GM19455 (cell line): ENCODE measurements at regions not wholly inside any gene's neighbourhood (a gene's known extent, or its start where the extent isn't known, plus 50 kb on each side); places are given as distances from the start of the nearest gene placed in this dataset.
A peak's percentile ranks its signal among the peaks of the same experiment; 100 is the strongest.

Experiments
- ATAC-seq: cut with Tn5 transposase; IDR thresholded peaks from one replicate; pipeline ENCODE4 v1.9.1; 2021; ENCODE audit not compliant: unreplicated experiment

- ATAC-seq = peak; percentile 43
These were observed 90.5 kb upstream of the ZNF827 start for GRCh38 chr4:146029147-146029546.

- no peak for ATAC-seq
These were observed 89.1 kb upstream of the ZNF827 start for GRCh38 chr4:146027761-146028160.

GRCh38 chr4:146023334-146023967, 84.8 kb upstream of the ZNF827 start:
- ATAC-seq = peak; percentile 99

- ATAC-seq = no peak
These were observed 83.9 kb upstream of the ZNF827 start for GRCh38 chr4:146022541-146022940.

GRCh38 chr4:146018247-146018646, 79.6 kb upstream of the ZNF827 start:
- no peak for ATAC-seq

GRCh38 chr4:146004730-146005129, 66.1 kb upstream of the ZNF827 start:
- ATAC-seq = no peak

GRCh38 chr4:145988628-145989027, 50.0 kb upstream of the ZNF827 start:
- ATAC-seq = no peak
